ENCODE measurements at regions not wholly inside any gene's neighbourhood (a gene's known extent, or its start where the extent isn't known, plus 50 kb on each side); places are given as distances from the start of the nearest gene placed in this dataset.

GRCh38 chrX:39574178-39574577, 523.6 kb downstream of the BCOR start:
- TF ChIP-seq CTCF (IDR thresholded peaks at IDR 0.05) = no peak
- H3K27me3 ChIP-seq = no peaks in the 10 kb centered on the region
- no peak overlapping the region for H3K4me3 ChIP-seq
- H3K27ac ChIP-seq = no peak overlapping the region
- no peaks in the 10 kb centered on the region for H3K9me3 ChIP-seq
- DNase-seq (ENCODE audit: low spot score) = no peak
- no peaks in the 10 kb centered on the region for H3K4me1 ChIP-seq
- no peaks in the 10 kb centered on the region for H3K36me3 ChIP-seq

GRCh38 chrX:39576041-39576872, 521.5 kb downstream of the BCOR start:
- no peak overlapping the region for H3K4me3 ChIP-seq
- H3K9me3 ChIP-seq = no peaks in the 10 kb centered on the region
- TF ChIP-seq CTCF (IDR thresholded peaks at IDR 0.05) = no peak

GRCh38 chrX:39577206-39577984, 520.4 kb downstream of the BCOR start:
- Histone ChIP-seq H3K4me3 (no peak overlapping the region), H3K9me3 (no peaks in the 10 kb centered on the region), H3K27ac (no peak overlapping the region), H3K27me3 (no peaks in the 10 kb centered on the region), H3K4me1 (no peaks in the 10 kb centered on the region), H3K36me3 (no peaks in the 10 kb centered on the region)
- TF ChIP-seq CTCF (IDR thresholded peaks at IDR 0.05) = no peak
- DNase-seq (ENCODE audit: low spot score) = no peak

More at GRCh38 chrX:39576041-39576872, 521.5 kb downstream of the BCOR start:
- no peaks in the 10 kb centered on the region for H3K36me3 ChIP-seq
- H3K4me1 ChIP-seq = no peaks in the 10 kb centered on the region
- H3K27me3 ChIP-seq = no peaks in the 10 kb centered on the region
- H3K27ac ChIP-seq = no peak overlapping the region
- no peak for DNase-seq (ENCODE audit: low spot score)

GRCh38 chrX:39577985-39578869, 519.5 kb downstream of the BCOR start:
- TF ChIP-seq CTCF (IDR thresholded peaks at IDR 0.05) = no peak
- Histone ChIP-seq H3K4me3 (no peak overlapping the region), H3K36me3 (no peaks in the 10 kb centered on the region), H3K27ac (no peak overlapping the region), H3K4me1 (no peaks in the 10 kb centered on the region), H3K9me3 (no peaks in the 10 kb centered on the region), H3K27me3 (no peaks in the 10 kb centered on the region)
- peak; percentile 58 for DNase-seq (ENCODE audit: low spot score)

GRCh38 chrX:39580043-39580442, 517.7 kb downstream of the BCOR start:
- no peak for TF ChIP-seq CTCF (IDR thresholded peaks at IDR 0.05)
- Histone ChIP-seq H3K9me3 (peaks cover 0 to 3% of the 10 kb centered on the region in 2 donors), H3K27me3 (no peaks in the 10 kb centered on the region), H3K4me3 (no peak overlapping the region), H3K36me3 (no peaks in the 10 kb centered on the region), H3K27ac (no peak overlapping the region), H3K4me1 (no peaks in the 10 kb centered on the region)
- DNase-seq (ENCODE audit: low spot score) = no peak

All from right atrium auricular region (tissue), 2 donors.